GM23338 (cell line): ENCODE measurements at regions not wholly inside any gene's neighbourhood (a gene's known extent, or its start where the extent isn't known, plus 50 kb on each side); places are given as distances from the start of the nearest gene placed in this dataset.
A peak's percentile ranks its signal among the peaks of the same experiment; 100 is the strongest.

Experiments used
- ATAC-seq: fragments of 200-7000 bp; cut with Tn5 transposase; 3 replicates; pipeline ENCODE4 v1.9.1; 2020
- DNase-seq: peaks from one replicate; pipeline ENCODE4 v3.0.0-alpha.2; 2015; ENCODE audit warnings: low spot score
- H2AFZ ChIP-seq: fragments of 200-600 bp; sonication (generic); 2 replicates; pipeline ENCODE4 v1.8.0; 2016; ENCODE audit warnings: antibody characterized with exemption, mild to moderate bottlenecking, moderate library complexity
- H3F3A ChIP-seq: fragments of 200-600 bp; sonication (generic); replicated peaks from 2 replicates; pipeline ENCODE4 v1.8.0; 2017; ENCODE audit warnings: antibody characterized with exemption, mixed run types, low read depth
- H3K27ac ChIP-seq: fragments of 200-600 bp; sonication (generic); 2 replicates; pipeline ENCODE4 v1.6.1; 2016; ENCODE audit warnings: low read depth
- H3K27me3 ChIP-seq: fragments of 200-600 bp; sonication (generic); 2 replicates; pipeline ENCODE4 v1.8.0; 2016; ENCODE audit warnings: mild to moderate bottlenecking, mixed run types, moderate library complexity; ENCODE audit not compliant: insufficient read depth
- H3K36me3 ChIP-seq: fragments of 200-600 bp; sonication (generic); 2 replicates; pipeline ENCODE4 v1.8.0; 2016; ENCODE audit warnings: mild to moderate bottlenecking; ENCODE audit not compliant: insufficient read depth
- H3K4me1 ChIP-seq: fragments of 200-600 bp; sonication (generic); 2 replicates; pipeline ENCODE4 v1.8.0; 2016; ENCODE audit warnings: mild to moderate bottlenecking, moderate library complexity; ENCODE audit not compliant: insufficient read depth
- H3K4me2 ChIP-seq: fragments of 200-600 bp; sonication (generic); 2 replicates; pipeline ENCODE4 v1.7.1; 2017; ENCODE audit warnings: mixed run types
- H3K4me3 ChIP-seq: fragments of 200-600 bp; sonication (generic); 2 replicates; pipeline ENCODE4 v1.6.1; 2016; ENCODE audit warnings: mixed run types
- H3K79me2 ChIP-seq: fragments of 200-600 bp; sonication (generic); replicated peaks from 2 replicates; pipeline ENCODE4 v1.8.0; 2017; ENCODE audit warnings: mild to moderate bottlenecking; ENCODE audit not compliant: insufficient read depth
- H3K9me2 ChIP-seq: fragments of 200-600 bp; sonication (generic); 2 replicates; pipeline ENCODE4 v1.8.0; 2017; ENCODE audit not compliant: insufficient read depth
- H4K20me1 ChIP-seq: fragments of 200-600 bp; sonication (generic); replicated peaks from 2 replicates; pipeline ENCODE4 v1.8.0; 2017; ENCODE audit warnings: mild to moderate bottlenecking; ENCODE audit not compliant: insufficient read depth
- H3K27ac Mint-ChIP-seq: 2 replicates; pipeline ENCODE4 v1.8.0; 2020; ENCODE audit warnings: inconsistent platforms, mild to moderate bottlenecking, moderate library complexity, mixed read lengths
- H3K27me3 Mint-ChIP-seq: 3 replicates; pipeline ENCODE4 v1.8.0; 2022; ENCODE audit warnings: low read depth, mild to moderate bottlenecking, moderate library complexity, mixed read lengths, inconsistent platforms; ENCODE audit not compliant: insufficient read depth, poor library complexity
- H3K36me3 Mint-ChIP-seq: 3 replicates; pipeline ENCODE4 v1.8.0; 2021; ENCODE audit warnings: low read depth, mild to moderate bottlenecking, inconsistent platforms, moderate library complexity, mixed read lengths
- H3K4me1 Mint-ChIP-seq: 3 replicates; pipeline ENCODE4 v1.8.0; 2020; ENCODE audit warnings: mild to moderate bottlenecking, inconsistent platforms, mixed read lengths
- H3K4me3 Mint-ChIP-seq: 3 replicates; pipeline ENCODE4 v1.8.0; 2021; ENCODE audit warnings: moderate library complexity, mild to moderate bottlenecking, inconsistent platforms, mixed read lengths
- H3K9me3 Mint-ChIP-seq: 3 replicates; pipeline ENCODE4 v1.8.0; 2020; ENCODE audit warnings: moderate library complexity, mild to moderate bottlenecking, inconsistent platforms, mixed read lengths
- CREB1 ChIP-seq: fragments of 250-450 bp; sonication (Bioruptor Pico); IDR thresholded peaks from 2 replicates; pipeline ENCODE4 v1.5.0; 2020; ENCODE audit warnings: low read depth, mild to moderate bottlenecking, moderate library complexity
- EZH2 ChIP-seq: fragments of 200-600 bp; sonication (generic); IDR thresholded peaks from one replicate; pipeline ENCODE4 v1.8.0; 2017; ENCODE audit warnings: antibody characterized with exemption, mild to moderate bottlenecking, low read depth; ENCODE audit not compliant: unreplicated experiment
- EZH2phosphoT487 ChIP-seq: fragments of 200-600 bp; sonication (generic); IDR thresholded peaks from one replicate; pipeline ENCODE4 v1.8.1; 2018; ENCODE audit warnings: antibody characterized with exemption; ENCODE audit not compliant: unreplicated experiment
- JUNB ChIP-seq: IDR thresholded peaks from one replicate; pipeline ENCODE4 v1.6.1; 2016; ENCODE audit warnings: antibody characterized with exemption; ENCODE audit not compliant: unreplicated experiment
- NANOG ChIP-seq: IDR thresholded peaks from 2 replicates; pipeline ENCODE4 v1.6.1; 2016; ENCODE audit warnings: antibody characterized with exemption, borderline replicate concordance
- POLR2AphosphoS5 ChIP-seq: IDR thresholded peaks from 2 replicates; pipeline ENCODE4 v1.6.1; 2016; ENCODE audit warnings: antibody characterized with exemption, low read depth
- STAT1 ChIP-seq: IDR thresholded peaks from one replicate; pipeline ENCODE4 v1.6.1; 2016; ENCODE audit warnings: antibody characterized with exemption; ENCODE audit not compliant: unreplicated experiment
- ZNF114 ChIP-seq: fragments of 250-450 bp; sonication (Bioruptor Pico); IDR thresholded peaks from 2 replicates; pipeline ENCODE4 v1.5.0; 2020; ENCODE audit warnings: mild to moderate bottlenecking, moderate library complexity
- ZNF331 ChIP-seq: fragments of 250-450 bp; sonication (Bioruptor Pico); IDR thresholded peaks from 2 replicates; pipeline ENCODE4 v1.5.0; 2020; ENCODE audit warnings: low read depth, mild to moderate bottlenecking, moderate library complexity
- TF ChIP-seq, protein P1 (sequence below), 2 experiments: fragments of 200-600 bp in 1 of 2; sonication (generic) in 1 of 2; conservative IDR thresholded peaks; 2 replicates each; pipeline versions ENCODE4 v1.5.1 to v1.6.1; 2016 to 2017; ENCODE audit warnings: antibody characterized with exemption in 2 of 2, low read depth in 2 of 2, mild to moderate bottlenecking in 2 of 2, moderate library complexity in 1 of 2
- TF ChIP-seq, protein P2 (sequence below): IDR thresholded peaks from one replicate; pipeline ENCODE4 v1.6.1; 2018; ENCODE audit warnings: antibody characterized with exemption; ENCODE audit not compliant: unreplicated experiment
- TF ChIP-seq, protein P3 (sequence below): IDR thresholded peaks from 2 replicates; pipeline ENCODE4 v1.6.1; 2016; ENCODE audit warnings: antibody characterized with exemption
- TF ChIP-seq, protein P4 (sequence below): fragments of 250-450 bp; sonication (Bioruptor Pico); IDR thresholded peaks from 2 replicates; pipeline ENCODE4 v1.5.0; 2020; ENCODE audit warnings: mild to moderate bottlenecking, moderate library complexity

DNA sequence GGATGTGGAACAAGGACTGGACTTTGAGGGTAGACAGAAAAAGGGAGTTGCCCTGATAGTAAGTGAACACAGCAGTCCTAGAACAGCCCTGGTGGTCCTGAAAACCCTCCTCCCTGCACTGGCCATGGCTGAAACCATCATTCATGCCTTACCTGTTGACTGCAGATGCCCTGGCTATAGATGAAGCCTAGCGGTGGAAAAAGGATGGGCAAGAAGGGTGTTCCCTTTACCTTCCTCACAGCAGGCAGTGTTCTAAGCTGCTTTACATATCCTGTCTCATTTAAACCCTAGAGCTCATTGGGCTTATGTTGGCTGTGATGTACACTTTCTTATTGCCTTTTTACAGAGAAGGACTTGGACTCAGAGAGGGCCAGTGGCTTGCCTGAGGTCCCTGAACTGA lies 133.6 kb downstream of the C11orf91 start (continued):
- TF ChIP-seq, protein P1, sequence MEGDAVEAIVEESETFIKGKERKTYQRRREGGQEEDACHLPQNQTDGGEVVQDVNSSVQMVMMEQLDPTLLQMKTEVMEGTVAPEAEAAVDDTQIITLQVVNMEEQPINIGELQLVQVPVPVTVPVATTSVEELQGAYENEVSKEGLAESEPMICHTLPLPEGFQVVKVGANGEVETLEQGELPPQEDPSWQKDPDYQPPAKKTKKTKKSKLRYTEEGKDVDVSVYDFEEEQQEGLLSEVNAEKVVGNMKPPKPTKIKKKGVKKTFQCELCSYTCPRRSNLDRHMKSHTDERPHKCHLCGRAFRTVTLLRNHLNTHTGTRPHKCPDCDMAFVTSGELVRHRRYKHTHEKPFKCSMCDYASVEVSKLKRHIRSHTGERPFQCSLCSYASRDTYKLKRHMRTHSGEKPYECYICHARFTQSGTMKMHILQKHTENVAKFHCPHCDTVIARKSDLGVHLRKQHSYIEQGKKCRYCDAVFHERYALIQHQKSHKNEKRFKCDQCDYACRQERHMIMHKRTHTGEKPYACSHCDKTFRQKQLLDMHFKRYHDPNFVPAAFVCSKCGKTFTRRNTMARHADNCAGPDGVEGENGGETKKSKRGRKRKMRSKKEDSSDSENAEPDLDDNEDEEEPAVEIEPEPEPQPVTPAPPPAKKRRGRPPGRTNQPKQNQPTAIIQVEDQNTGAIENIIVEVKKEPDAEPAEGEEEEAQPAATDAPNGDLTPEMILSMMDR (conservative IDR thresholded peaks at IDR 0.05; ENCODE audit: low read depth in 2 of 2): no peak
- TF ChIP-seq CREB1 (CRISPR knock-in tag): no peak
- TF ChIP-seq ZNF114 (CRISPR knock-in tag): no peak

DNA sequence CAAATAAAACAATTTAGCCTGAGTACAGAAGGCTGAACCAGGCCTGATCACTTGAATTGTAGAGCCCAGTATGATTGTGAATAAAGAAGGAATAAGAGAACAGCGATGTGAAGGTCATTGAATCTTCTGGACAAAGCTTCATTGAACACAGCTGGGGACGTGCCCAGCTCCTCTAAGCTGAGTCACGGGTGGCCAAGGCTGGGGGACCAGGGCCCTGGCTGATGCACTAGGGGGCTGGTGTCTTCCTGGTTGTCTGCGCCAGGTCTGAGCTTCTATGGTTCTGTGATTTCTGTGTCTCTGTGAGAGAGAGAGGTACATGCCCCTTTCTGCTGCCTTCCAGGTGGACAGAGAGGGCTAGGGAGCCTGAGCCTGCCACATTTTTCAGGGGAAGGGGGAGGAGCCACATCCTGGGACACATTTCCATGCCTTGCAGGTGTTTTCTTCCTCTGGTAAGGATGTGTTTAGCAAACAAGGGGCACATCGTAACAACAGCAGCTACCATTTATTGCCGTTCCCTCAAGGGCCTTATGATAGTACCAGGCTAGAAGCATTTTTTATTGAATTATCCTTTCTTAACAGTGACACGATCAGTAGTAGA lies 135.7 kb downstream of the C11orf91 start:
- Histone ChIP-seq H3K27me3 (no peaks in the 10 kb centered on the region), H3K79me2 (no peaks in the 10 kb centered on the region), H3K9me2 (no peaks in the 10 kb centered on the region), H2AFZ (peak overlapping the region; percentile 43; the same call in 1 of the 2 replicates), H4K20me1 (no peaks in the 10 kb centered on the region), H3K27ac (no peak overlapping the region), H3F3A (no peaks in the 10 kb centered on the region), H3K4me3 (no peak overlapping the region), H3K4me2 (no peak overlapping the region), H3K4me1 (peaks cover 6% of the 10 kb centered on the region), H3K36me3 (no peaks in the 10 kb centered on the region)
- DNase-seq: peak; percentile 44
- H3K27ac Mint-ChIP-seq: no peak overlapping the region
- peaks cover 4% of the 10 kb centered on the region for H3K27me3 Mint-ChIP-seq
- H3K9me3 Mint-ChIP-seq: no peaks in the 10 kb centered on the region
- no peak for TF ChIP-seq STAT1
- TF ChIP-seq, protein P2, sequence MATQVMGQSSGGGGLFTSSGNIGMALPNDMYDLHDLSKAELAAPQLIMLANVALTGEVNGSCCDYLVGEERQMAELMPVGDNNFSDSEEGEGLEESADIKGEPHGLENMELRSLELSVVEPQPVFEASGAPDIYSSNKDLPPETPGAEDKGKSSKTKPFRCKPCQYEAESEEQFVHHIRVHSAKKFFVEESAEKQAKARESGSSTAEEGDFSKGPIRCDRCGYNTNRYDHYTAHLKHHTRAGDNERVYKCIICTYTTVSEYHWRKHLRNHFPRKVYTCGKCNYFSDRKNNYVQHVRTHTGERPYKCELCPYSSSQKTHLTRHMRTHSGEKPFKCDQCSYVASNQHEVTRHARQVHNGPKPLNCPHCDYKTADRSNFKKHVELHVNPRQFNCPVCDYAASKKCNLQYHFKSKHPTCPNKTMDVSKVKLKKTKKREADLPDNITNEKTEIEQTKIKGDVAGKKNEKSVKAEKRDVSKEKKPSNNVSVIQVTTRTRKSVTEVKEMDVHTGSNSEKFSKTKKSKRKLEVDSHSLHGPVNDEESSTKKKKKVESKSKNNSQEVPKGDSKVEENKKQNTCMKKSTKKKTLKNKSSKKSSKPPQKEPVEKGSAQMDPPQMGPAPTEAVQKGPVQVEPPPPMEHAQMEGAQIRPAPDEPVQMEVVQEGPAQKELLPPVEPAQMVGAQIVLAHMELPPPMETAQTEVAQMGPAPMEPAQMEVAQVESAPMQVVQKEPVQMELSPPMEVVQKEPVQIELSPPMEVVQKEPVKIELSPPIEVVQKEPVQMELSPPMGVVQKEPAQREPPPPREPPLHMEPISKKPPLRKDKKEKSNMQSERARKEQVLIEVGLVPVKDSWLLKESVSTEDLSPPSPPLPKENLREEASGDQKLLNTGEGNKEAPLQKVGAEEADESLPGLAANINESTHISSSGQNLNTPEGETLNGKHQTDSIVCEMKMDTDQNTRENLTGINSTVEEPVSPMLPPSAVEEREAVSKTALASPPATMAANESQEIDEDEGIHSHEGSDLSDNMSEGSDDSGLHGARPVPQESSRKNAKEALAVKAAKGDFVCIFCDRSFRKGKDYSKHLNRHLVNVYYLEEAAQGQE: no peak
- TF ChIP-seq JUNB: no peak
- no peak for TF ChIP-seq EZH2phosphoT487
- TF ChIP-seq CREB1 (CRISPR knock-in tag): no peak
- TF ChIP-seq, protein P3, sequence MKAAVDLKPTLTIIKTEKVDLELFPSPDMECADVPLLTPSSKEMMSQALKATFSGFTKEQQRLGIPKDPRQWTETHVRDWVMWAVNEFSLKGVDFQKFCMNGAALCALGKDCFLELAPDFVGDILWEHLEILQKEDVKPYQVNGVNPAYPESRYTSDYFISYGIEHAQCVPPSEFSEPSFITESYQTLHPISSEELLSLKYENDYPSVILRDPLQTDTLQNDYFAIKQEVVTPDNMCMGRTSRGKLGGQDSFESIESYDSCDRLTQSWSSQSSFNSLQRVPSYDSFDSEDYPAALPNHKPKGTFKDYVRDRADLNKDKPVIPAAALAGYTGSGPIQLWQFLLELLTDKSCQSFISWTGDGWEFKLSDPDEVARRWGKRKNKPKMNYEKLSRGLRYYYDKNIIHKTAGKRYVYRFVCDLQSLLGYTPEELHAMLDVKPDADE: no peak
- TF ChIP-seq NANOG: no peak
- no peak for TF ChIP-seq POLR2AphosphoS5
- TF ChIP-seq ZNF331 (CRISPR knock-in tag): no peak
- TF ChIP-seq, protein P4, sequence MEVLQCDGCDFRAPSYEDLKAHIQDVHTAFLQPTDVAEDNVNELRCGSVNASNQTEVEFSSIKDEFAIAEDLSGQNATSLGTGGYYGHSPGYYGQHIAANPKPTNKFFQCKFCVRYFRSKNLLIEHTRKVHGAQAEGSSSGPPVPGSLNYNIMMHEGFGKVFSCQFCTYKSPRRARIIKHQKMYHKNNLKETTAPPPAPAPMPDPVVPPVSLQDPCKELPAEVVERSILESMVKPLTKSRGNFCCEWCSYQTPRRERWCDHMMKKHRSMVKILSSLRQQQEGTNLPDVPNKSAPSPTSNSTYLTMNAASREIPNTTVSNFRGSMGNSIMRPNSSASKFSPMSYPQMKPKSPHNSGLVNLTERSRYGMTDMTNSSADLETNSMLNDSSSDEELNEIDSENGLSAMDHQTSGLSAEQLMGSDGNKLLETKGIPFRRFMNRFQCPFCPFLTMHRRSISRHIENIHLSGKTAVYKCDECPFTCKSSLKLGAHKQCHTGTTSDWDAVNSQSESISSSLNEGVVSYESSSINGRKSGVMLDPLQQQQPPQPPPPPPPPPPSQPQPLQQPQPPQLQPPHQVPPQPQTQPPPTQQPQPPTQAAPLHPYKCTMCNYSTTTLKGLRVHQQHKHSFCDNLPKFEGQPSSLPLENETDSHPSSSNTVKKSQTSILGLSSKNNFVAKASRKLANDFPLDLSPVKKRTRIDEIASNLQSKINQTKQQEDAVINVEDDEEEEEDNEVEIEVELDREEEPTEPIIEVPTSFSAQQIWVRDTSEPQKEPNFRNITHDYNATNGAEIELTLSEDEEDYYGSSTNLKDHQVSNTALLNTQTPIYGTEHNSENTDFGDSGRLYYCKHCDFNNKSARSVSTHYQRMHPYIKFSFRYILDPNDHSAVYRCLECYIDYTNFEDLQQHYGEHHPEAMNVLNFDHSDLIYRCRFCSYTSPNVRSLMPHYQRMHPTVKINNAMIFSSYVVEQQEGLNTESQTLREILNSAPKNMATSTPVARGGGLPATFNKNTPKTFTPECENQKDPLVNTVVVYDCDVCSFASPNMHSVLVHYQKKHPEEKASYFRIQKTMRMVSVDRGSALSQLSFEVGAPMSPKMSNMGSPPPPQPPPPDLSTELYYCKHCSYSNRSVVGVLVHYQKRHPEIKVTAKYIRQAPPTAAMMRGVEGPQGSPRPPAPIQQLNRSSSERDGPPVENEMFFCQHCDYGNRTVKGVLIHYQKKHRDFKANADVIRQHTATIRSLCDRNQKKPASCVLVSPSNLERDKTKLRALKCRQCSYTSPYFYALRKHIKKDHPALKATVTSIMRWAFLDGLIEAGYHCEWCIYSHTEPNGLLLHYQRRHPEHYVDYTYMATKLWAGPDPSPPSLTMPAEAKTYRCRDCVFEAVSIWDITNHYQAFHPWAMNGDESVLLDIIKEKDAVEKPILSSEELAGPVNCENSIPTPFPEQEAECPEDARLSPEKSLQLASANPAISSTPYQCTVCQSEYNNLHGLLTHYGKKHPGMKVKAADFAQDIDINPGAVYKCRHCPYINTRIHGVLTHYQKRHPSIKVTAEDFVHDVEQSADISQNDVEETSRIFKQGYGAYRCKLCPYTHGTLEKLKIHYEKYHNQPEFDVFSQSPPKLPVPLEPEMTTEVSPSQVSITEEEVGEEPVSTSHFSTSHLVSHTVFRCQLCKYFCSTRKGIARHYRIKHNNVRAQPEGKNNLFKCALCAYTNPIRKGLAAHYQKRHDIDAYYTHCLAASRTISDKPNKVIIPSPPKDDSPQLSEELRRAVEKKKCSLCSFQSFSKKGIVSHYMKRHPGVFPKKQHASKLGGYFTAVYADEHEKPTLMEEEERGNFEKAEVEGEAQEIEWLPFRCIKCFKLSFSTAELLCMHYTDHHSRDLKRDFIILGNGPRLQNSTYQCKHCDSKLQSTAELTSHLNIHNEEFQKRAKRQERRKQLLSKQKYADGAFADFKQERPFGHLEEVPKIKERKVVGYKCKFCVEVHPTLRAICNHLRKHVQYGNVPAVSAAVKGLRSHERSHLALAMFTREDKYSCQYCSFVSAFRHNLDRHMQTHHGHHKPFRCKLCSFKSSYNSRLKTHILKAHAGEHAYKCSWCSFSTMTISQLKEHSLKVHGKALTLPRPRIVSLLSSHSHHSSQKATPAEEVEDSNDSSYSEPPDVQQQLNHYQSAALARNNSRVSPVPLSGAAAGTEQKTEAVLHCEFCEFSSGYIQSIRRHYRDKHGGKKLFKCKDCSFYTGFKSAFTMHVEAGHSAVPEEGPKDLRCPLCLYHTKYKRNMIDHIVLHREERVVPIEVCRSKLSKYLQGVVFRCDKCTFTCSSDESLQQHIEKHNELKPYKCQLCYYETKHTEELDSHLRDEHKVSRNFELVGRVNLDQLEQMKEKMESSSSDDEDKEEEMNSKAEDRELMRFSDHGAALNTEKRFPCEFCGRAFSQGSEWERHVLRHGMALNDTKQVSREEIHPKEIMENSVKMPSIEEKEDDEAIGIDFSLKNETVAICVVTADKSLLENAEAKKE: no peak
- no peak for TF ChIP-seq EZH2
- ATAC-seq: peak; percentile 73
- H3K36me3 Mint-ChIP-seq: no peaks in the 10 kb centered on the region
- no peak overlapping the region for H3K4me3 Mint-ChIP-seq
- peaks cover 14% of the 10 kb centered on the region for H3K4me1 Mint-ChIP-seq
